PC-9 (cell line): ENCODE measurements at regions not wholly inside any gene's neighbourhood (a gene's known extent, or its start where the extent isn't known, plus 50 kb on each side); places are given as distances from the start of the nearest gene placed in this dataset.
"Not testable (repeated sequence)": the region's sequence is repeated elsewhere in the genome, so short reads cannot be mapped to it uniquely, and the experiment has no call there.

Source experiments
- BruUV-seq: library from RNA; stranded (reverse); fragments of 400-500 nt; replicated peaks from 2 replicates; lab custom pipeline; 2021; lab: Mats Ljungman, UMichigan
- CTCF ChIA-PET: fragments of 300-600 bp; sonication (Branson Sonifier 250); formaldehyde crosslinking; loops from one replicate; lab custom pipeline; 2022; ENCODE audit warnings: antibody characterized with exemption; lab: Charles Lee
- POLR2A ChIA-PET: fragments of 300-600 bp; sonication (Branson Sonifier 250); formaldehyde crosslinking; loops from one replicate; lab custom pipeline; 2022; ENCODE audit warnings: antibody characterized with exemption; ENCODE audit not compliant: unreplicated experiment; lab: Charles Lee
- DNase-seq, 2 experiments: peaks; one replicate each; pipeline versions ENCODE4 v3.0.0 to v3.0.0-alpha.2; 2015 to 2022; ENCODE audit warnings: mixed read lengths in 1 of 2
- H2AFZ ChIP-seq: fragments of 200-600 bp; sonication (generic); 2 replicates; pipeline ENCODE4 v1.8.1; 2017; ENCODE audit warnings: antibody characterized with exemption
- H3F3A ChIP-seq: fragments of 200-600 bp; sonication (generic); 2 replicates; pipeline ENCODE4 v1.8.1; 2017; ENCODE audit warnings: antibody characterized with exemption, mild to moderate bottlenecking, low read depth; ENCODE audit not compliant: insufficient read depth
- H3K27ac ChIP-seq: fragments of 200-600 bp; sonication (generic); 2 replicates; pipeline ENCODE4 v1.6.1; 2016; ENCODE audit warnings: mixed run types
- H3K27me3 ChIP-seq: fragments of 200-600 bp; sonication (generic); 2 replicates; pipeline ENCODE4 v1.6.1; 2016; ENCODE audit warnings: low read depth, mixed run types; ENCODE audit not compliant: insufficient read depth
- H3K36me3 ChIP-seq: fragments of 200-600 bp; sonication (generic); 2 replicates; pipeline ENCODE4 v1.6.1; 2016; ENCODE audit warnings: low read depth, mixed run types
- H3K4me1 ChIP-seq: fragments of 200-600 bp; sonication (generic); replicated peaks from 2 replicates; pipeline ENCODE4 v1.6.1; 2016; ENCODE audit warnings: mixed run types; ENCODE audit not compliant: insufficient read depth
- H3K4me2 ChIP-seq: fragments of 200-600 bp; sonication (generic); 2 replicates; pipeline ENCODE4 v1.6.1; 2017; ENCODE audit warnings: mixed run types
- H3K4me3 ChIP-seq: fragments of 200-600 bp; sonication (generic); 2 replicates; pipeline ENCODE4 v1.6.1; 2016; ENCODE audit warnings: mixed run types
- H3K79me2 ChIP-seq: fragments of 200-600 bp; sonication (generic); 2 replicates; pipeline ENCODE4 v1.6.1; 2017; ENCODE audit warnings: low read depth, mixed run types
- H3K9me2 ChIP-seq: fragments of 200-600 bp; sonication (generic); 2 replicates; pipeline ENCODE4 v1.8.1; 2017; ENCODE audit warnings: mild to moderate bottlenecking; ENCODE audit not compliant: insufficient read depth
- H3K9me3 ChIP-seq: fragments of 200-600 bp; sonication (generic); 2 replicates; pipeline ENCODE4 v1.8.1; 2016; ENCODE audit warnings: low read depth; ENCODE audit not compliant: insufficient read depth
- H4K20me1 ChIP-seq: fragments of 200-600 bp; sonication (generic); 2 replicates; pipeline ENCODE4 v1.8.1; 2017; ENCODE audit not compliant: insufficient read depth
- EZH2 ChIP-seq: fragments of 200-600 bp; sonication (generic); IDR thresholded peaks from 2 replicates; pipeline ENCODE4 v1.8.0; 2017; ENCODE audit warnings: antibody characterized with exemption, low read depth
- intact Hi-C: fragments of 100-400 bp; cut with micrococcal nuclease; formaldehyde crosslinking; loops from one replicate; pipeline ENCODE4 v1.10.0; 2022; ENCODE audit not compliant: unreplicated experiment
- TF ChIP-seq, protein P1 (sequence below): fragments of 200-600 bp; sonication (generic); conservative IDR thresholded peaks from 2 replicates; pipeline ENCODE4 v1.6.1; 2017; ENCODE audit warnings: mixed run types, antibody characterized with exemption, mild to moderate bottlenecking, moderate library complexity

DNA sequence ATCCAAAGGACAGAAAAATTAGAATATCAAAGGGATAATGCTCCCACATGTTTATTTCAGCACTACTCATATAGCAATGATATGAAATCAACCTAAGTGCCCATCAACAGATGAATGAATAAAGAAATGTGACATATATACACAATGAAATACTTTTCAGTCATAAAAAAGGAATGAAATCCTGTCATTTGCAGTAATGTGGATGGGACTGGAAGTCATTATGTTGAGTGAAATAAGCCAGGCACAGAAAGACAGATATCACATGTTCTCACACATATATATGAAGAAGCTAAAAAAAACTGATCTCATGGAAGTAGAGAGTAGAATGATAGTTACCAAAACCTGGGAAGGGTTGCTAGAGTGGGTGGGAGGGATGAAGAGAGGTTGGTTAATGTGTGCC lies 135.7 kb downstream of the IBTK start:
- TF ChIP-seq, protein P1, sequence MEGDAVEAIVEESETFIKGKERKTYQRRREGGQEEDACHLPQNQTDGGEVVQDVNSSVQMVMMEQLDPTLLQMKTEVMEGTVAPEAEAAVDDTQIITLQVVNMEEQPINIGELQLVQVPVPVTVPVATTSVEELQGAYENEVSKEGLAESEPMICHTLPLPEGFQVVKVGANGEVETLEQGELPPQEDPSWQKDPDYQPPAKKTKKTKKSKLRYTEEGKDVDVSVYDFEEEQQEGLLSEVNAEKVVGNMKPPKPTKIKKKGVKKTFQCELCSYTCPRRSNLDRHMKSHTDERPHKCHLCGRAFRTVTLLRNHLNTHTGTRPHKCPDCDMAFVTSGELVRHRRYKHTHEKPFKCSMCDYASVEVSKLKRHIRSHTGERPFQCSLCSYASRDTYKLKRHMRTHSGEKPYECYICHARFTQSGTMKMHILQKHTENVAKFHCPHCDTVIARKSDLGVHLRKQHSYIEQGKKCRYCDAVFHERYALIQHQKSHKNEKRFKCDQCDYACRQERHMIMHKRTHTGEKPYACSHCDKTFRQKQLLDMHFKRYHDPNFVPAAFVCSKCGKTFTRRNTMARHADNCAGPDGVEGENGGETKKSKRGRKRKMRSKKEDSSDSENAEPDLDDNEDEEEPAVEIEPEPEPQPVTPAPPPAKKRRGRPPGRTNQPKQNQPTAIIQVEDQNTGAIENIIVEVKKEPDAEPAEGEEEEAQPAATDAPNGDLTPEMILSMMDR = no peak
- no peak for TF ChIP-seq EZH2
- DNase-seq = no peak
- Histone ChIP-seq H3K4me3 (no peak overlapping the region), H3K9me3 (no peaks in the 10 kb centered on the region), H2AFZ (no peak overlapping the region), H3K27ac (no peak overlapping the region), H3K4me2 (no peak overlapping the region), H3K36me3 (no peaks in the 10 kb centered on the region), H3K9me2 (no peaks in the 10 kb centered on the region), H3F3A (no peaks in the 10 kb centered on the region), H4K20me1 (no peaks in the 10 kb centered on the region), H3K27me3 (no peaks in the 10 kb centered on the region), H3K79me2 (no peaks in the 10 kb centered on the region), H3K4me1 (no peaks in the 10 kb centered on the region)
- intact Hi-C loops = no loop called here
- BruUV-seq = no TSS peak
- POLR2A ChIA-PET = no interaction called here
- CTCF ChIA-PET = no interaction called here

- no peaks in the 10 kb centered on the region for H3K79me2 ChIP-seq
- no peak overlapping the region for H3K4me2 ChIP-seq
- H3K9me3 ChIP-seq = no peaks in the 10 kb centered on the region
- H2AFZ ChIP-seq = no peak overlapping the region
- no peaks in the 10 kb centered on the region for H3K4me1 ChIP-seq
- intact Hi-C loops = no loop called here
- H3F3A ChIP-seq = no peaks in the 10 kb centered on the region
- DNase-seq = no peak
- no peaks in the 10 kb centered on the region for H4K20me1 ChIP-seq
- BruUV-seq = no TSS peak
- ChIA-PET CTCF (no interaction called here), POLR2A (no interaction called here)
- H3K9me2 ChIP-seq = no peaks in the 10 kb centered on the region
- no peak for TF ChIP-seq EZH2
- TF ChIP-seq, protein P1 = no peak
- no peak overlapping the region for H3K4me3 ChIP-seq
- H3K27me3 ChIP-seq = no peaks in the 10 kb centered on the region
- no peaks in the 10 kb centered on the region for H3K36me3 ChIP-seq
- no peak overlapping the region for H3K27ac ChIP-seq
Observed at GRCh38 chr6:82111114-82111513, 136.4 kb downstream of the IBTK start.

DNA sequence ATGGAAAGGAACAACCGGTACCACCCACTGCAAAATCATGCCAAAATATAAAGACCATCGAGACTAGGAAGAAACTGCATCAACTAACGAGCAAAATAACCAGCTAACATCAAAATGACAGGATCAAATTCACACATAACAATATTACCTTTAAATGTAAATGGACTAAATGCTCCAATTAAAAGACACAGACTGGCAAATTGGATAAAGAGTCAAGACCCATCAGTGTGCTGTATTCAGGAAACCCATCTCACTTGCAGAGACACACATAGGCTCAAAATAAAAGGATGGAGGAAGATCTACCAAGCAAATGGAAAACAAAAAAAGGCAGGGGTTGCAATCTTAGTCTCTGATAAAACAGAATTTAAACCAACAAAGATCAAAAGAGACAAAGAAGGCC lies 144.4 kb downstream of the IBTK start:
- H3K9me2 ChIP-seq, intact Hi-C loops, BruUV-seq, H3K4me2 ChIP-seq, POLR2A ChIA-PET, H2AFZ ChIP-seq, H3K9me3 ChIP-seq, H3K79me2 ChIP-seq, H3K4me3 ChIP-seq, H3F3A ChIP-seq, H3K36me3 ChIP-seq, H3K4me1 ChIP-seq, H3K27me3 ChIP-seq, H4K20me1 ChIP-seq, DNase-seq, CTCF ChIA-PET, H3K27ac ChIP-seq: not testable (repeated sequence)

GRCh38 chr6:82101374-82102114 lies 146.0 kb downstream of the IBTK start:
- H3K27ac ChIP-seq, POLR2A ChIA-PET, H3K9me3 ChIP-seq, H3F3A ChIP-seq, CTCF ChIA-PET, H3K36me3 ChIP-seq, H3K4me2 ChIP-seq, H4K20me1 ChIP-seq, DNase-seq, H2AFZ ChIP-seq, H3K4me3 ChIP-seq, H3K27me3 ChIP-seq, H3K4me1 ChIP-seq, BruUV-seq, intact Hi-C loops, H3K79me2 ChIP-seq, H3K9me2 ChIP-seq: not testable (repeated sequence)

DNA sequence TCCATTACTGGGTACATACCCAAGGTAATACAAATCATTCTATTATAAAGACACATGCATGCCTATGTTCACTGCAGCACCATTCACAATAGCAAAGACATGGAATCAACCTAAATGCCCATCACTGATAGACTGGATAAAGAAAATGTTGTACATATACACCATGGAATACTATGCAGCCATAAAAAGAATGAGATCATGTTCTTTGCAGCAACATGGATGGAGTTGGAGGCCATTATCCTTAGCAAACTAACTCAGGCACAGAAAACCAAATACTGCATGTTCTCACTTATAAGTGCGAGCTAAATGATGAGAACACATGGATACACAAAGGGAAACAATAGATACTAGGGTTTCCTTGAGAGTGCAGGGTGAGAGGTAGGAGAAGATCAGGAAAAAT lies 146.8 kb downstream of the IBTK start:
- CTCF ChIA-PET, BruUV-seq, H3K36me3 ChIP-seq, H3K9me3 ChIP-seq, intact Hi-C loops, H3K27me3 ChIP-seq, POLR2A ChIA-PET, DNase-seq, H3K4me2 ChIP-seq, H3F3A ChIP-seq, H4K20me1 ChIP-seq, H3K79me2 ChIP-seq, H3K4me3 ChIP-seq, H3K9me2 ChIP-seq, H3K27ac ChIP-seq, H3K4me1 ChIP-seq, H2AFZ ChIP-seq: not testable (repeated sequence)
